ENCODE measurements at regions not wholly inside any gene's neighbourhood (a gene's known extent, or its start where the extent isn't known, plus 50 kb on each side); places are given as distances from the start of the nearest gene placed in this dataset.

DNA sequence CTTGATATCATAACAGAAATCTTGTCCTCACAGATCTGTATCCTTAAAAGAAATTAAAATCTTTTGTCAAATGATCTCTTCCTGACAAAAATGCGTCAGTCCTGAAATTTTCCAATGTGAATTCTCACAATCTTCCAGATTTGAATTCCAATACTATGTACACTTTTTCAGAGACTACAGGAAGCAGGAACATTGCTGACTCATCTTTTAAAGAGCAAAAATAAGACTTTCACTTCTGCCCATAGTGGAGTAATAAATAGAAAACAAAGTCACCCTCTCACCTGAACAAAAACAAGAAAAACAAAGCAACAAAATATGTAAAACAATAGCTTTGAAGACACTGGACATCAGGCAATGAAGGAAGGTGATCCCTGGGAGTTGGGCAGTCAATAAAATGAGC is 167.0 kb upstream of the IPO5 start:
- TF ChIP-seq, protein P1, sequence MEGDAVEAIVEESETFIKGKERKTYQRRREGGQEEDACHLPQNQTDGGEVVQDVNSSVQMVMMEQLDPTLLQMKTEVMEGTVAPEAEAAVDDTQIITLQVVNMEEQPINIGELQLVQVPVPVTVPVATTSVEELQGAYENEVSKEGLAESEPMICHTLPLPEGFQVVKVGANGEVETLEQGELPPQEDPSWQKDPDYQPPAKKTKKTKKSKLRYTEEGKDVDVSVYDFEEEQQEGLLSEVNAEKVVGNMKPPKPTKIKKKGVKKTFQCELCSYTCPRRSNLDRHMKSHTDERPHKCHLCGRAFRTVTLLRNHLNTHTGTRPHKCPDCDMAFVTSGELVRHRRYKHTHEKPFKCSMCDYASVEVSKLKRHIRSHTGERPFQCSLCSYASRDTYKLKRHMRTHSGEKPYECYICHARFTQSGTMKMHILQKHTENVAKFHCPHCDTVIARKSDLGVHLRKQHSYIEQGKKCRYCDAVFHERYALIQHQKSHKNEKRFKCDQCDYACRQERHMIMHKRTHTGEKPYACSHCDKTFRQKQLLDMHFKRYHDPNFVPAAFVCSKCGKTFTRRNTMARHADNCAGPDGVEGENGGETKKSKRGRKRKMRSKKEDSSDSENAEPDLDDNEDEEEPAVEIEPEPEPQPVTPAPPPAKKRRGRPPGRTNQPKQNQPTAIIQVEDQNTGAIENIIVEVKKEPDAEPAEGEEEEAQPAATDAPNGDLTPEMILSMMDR (conservative IDR thresholded peaks at IDR 0.05; ENCODE audit: low read depth, low read length): no peak
- H3K4me3 ChIP-seq (ENCODE audit: low read length): no peak overlapping the region
- DNase-seq (ENCODE audit: low read depth): no peak

DNA sequence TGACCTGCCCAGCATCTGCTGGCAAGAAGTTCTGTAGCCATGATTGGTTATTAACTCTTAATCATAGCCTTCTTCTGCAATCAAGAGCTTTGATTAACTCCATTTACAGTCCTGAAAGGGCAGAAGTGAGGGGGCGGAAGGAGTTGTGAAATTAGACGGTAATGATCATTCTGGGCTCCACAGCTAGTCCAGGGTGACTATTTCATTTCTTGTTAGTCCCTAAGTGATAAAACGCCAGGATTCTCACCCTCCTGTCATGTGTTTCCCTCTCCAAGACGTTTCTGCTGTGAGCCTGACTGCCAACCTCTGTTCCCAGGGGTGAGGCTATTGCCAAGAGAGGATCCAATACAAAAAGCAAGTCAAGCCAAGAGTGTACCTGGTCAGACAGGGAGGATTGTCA is 155.9 kb upstream of the IPO5 start:
- TF ChIP-seq, protein P1 (conservative IDR thresholded peaks at IDR 0.05; ENCODE audit: low read depth, low read length): no peak
- no peak for DNase-seq (ENCODE audit: low read depth)
- H3K4me3 ChIP-seq (ENCODE audit: low read length): no peak overlapping the region

DNA sequence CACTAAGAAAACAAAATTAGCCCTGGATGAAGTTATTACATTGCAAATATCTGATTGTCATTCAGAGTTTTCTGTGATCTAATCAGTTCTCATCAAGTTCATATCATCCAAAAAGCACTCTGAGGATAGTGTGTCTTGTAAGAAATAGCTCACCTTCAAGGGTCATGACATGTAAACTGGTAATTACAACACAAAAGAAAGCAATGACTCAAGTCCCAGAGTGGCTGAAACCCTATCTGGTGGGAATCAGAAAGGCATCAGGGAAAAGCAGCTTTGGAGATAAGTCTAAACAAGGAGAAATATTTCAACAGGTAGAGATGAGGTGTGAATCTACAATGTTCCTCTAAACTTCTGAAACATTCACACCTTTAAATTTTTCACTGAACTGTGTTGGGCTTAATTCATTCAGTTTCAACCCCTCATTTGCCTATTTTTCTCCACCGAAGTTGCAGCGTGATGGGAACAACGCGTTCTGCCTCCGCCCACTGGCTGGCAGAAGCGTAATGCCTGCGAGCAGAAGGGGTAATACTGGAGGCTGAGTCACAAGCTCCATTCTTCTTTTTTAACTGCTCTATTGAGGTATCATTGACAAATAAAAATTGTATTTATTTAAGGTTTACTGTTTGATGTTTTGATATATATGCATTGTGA is 155.2 kb upstream of the IPO5 start:
- H3K4me3 ChIP-seq (ENCODE audit: low read length): no peak overlapping the region
- TF ChIP-seq, protein P1 (conservative IDR thresholded peaks at IDR 0.05; ENCODE audit: low read depth, low read length): no peak
- no peak for DNase-seq (ENCODE audit: low read depth)

DNA sequence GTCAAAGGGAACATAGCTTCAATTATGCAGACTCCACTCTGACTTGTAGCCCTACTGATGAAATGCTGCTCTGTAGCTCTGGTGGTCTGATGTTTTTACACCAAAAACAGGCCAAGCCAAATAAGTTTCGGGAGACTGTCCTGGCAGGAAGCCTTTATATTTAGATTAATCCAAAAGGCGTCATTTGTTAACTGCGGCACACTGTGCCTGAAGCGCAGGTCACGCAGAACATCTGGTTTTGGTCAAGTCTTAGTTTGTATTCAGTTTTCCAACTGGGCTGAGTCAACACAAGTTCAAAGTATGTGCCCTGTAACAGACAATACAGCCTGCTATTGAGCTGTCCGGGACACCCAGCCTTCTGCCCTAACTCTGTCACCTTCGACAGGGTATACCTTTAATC is 154.6 kb upstream of the IPO5 start:
- TF ChIP-seq, protein P1 (conservative IDR thresholded peaks at IDR 0.05; ENCODE audit: low read depth, low read length): no peak
- no peak for DNase-seq (ENCODE audit: low read depth)
- no peak overlapping the region for H3K4me3 ChIP-seq (ENCODE audit: low read length)

DNA sequence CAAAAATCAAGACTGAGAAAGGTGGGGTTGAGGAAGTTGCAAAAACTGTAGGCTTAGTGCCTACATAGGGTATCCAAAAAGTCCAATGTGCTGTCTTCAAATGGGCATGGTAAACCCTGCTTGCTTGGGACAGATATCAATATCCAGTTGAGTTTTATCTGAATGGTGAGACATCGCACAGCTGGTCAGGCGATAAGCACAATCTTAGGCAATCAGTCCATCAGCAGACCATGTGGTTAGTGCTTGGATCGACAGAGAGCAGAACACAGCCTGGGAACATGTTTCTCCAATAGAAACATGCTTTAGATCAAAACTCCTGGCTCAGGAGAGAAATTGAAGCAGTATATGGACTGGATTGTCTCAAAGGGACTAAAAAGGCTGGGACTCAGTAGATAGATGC is 151.3 kb upstream of the IPO5 start:
- no peak overlapping the region for H3K4me3 ChIP-seq (ENCODE audit: low read length)
- TF ChIP-seq, protein P1 (conservative IDR thresholded peaks at IDR 0.05; ENCODE audit: low read depth, low read length): no peak

DNA sequence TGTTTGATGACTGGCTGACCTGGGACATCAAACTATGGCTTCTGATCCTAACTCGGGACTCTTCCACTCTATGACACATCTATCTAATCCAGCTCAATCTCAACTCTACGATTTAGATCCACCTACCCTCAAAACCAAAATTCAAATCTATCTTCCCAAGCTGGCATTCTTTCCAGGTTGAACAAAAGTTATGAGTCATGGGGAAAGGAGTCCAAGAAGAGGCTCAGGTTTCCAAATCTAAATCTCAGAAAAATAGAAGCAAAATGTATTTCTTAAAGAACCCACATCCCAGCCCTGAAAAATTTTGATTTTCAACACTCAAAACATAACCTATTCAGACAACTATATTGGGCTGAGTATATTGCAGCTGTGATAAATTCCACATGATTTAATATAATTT is 143.9 kb upstream of the IPO5 start:
- TF ChIP-seq, protein P1 (conservative IDR thresholded peaks at IDR 0.05; ENCODE audit: low read depth, low read length): no peak
- DNase-seq (ENCODE audit: low read depth): no peak
- H3K4me3 ChIP-seq (ENCODE audit: low read length): no peak overlapping the region

More for the DNA sequence above, 151.3 kb upstream of the IPO5 start:
- DNase-seq (ENCODE audit: low read depth): no peak

DNA sequence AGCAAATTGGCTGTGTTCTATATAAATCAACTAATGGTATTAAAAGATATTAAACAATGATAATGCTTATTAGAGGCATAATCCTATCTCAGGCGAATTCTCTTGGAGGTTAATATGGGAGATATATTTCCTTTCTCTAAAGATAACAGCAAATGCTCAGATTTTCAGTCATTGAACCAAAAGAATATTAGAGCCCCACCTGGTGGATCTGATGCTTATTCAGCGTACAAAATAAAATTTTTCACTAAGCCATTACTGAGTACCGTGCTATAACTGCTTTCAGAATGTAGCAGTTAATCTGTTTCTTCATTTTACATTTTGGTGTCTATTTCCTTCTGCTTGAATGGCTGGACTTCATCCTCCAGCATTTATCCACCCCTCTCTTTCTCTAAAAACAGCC is 143.3 kb upstream of the IPO5 start:
- H3K4me3 ChIP-seq (ENCODE audit: low read length): no peak overlapping the region
- DNase-seq (ENCODE audit: low read depth): no peak
- TF ChIP-seq, protein P1 (conservative IDR thresholded peaks at IDR 0.05; ENCODE audit: low read depth, low read length): peak; percentile 55

All from retinal pigment epithelial cell (primary cell).